ENCODE measurements at regions not wholly inside any gene's neighbourhood (a gene's known extent, or its start where the extent isn't known, plus 50 kb on each side); places are given as distances from the start of the nearest gene placed in this dataset.
"Not testable (repeated sequence)": the region's sequence is repeated elsewhere in the genome, so short reads cannot be mapped to it uniquely, and the experiment has no call there.

DNA sequence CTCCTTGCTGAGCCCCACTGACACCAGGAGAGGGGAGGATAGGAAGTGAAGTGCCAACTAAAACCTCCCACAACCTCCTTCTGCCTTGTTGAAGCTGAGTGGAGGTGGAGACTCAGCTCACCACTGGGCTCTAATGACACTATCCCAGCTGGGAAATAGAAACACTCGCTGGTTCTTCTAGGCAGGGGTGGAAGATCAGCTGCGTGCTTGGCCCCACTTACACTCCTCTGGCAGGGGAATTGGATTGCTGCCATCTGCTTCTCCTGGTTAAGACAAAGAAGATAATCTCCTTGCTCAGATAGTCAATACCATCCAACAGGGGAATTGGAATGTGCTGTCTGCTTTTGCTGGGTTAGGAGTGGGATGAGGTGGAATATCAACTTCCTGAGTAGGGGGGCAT, 392.5 kb downstream of the ZNF674 start:
- DNase-seq = no peak

DNA sequence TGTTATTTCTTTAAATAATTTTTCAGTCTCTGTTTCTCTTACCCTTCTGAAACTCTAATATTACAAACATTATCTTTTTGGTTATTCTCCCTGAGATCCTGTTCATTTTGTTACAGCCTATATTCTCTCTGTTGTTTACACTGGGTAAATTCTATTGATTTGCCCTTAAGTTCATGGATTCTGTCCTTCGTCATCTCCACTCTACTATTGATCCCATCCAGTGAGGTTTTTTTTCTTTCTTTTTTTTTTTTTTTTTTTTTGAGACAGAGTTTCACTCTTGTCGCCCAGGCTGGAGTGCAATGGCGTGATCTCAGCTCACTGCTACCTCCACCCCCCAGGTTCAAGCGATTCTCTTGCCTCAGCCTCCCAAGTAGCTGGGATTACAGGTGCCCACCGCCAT, 393.9 kb downstream of the ZNF674 start:
- not testable (repeated sequence) for DNase-seq

DNA sequence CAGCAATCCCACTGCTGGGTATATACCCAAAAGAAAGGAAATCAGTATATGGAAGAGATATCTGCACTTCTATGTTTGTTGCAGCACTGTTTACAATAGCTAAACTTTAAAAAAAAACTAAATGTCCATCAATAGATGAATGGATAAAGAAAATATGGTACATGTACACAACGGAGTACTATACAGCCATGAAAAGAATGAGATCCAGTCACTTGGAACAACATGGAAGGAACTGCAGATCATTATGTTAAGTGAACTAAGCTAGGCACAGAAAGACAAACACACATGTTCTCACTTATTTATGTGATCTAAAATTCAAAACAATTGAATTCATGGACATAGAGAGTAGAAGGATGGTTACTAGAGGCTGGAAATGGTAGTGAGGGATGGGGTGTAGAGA, 400.7 kb downstream of the ZNF674 start:
- DNase-seq = no peak

DNA sequence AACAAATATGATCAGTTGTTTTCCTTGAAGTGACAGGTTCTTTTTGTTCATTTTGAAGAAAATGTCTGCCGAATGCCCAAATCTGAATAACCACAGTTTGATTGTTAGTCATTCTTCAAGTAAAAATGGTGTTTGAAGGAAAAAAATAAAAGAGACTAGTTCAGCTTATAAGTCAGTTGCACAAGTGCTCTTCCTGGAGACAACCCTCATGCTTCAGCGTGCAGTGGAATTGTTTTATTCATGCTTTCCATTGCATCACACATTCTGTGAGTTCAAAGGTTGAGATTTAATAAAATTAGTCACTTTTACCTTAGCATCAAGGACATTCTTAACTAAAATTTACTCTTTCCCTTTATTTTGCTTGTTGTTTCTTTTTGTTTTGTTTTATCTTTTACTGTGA, 404.9 kb downstream of the ZNF674 start:
- no peak for DNase-seq

DNA sequence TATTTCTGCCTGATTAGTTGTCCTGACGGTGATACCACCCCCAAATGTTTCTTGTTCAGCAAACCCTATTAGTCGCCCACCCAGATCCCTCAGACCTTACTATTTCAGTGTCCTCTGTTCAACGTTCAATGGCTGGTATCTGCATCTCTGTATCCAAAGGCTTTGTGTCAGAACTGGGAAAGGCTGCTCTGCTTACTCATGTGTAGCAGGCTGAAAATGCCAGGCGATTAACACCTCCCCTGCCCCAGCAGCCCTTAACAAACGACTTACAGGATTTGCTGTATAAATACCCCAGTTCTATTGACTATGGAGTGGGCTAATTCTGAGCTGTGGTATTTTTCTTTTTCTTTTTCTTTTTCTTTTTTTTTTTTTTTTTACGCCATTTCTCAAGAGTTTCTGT, 415.0 kb downstream of the ZNF674 start:
- DNase-seq = no peak

DNA sequence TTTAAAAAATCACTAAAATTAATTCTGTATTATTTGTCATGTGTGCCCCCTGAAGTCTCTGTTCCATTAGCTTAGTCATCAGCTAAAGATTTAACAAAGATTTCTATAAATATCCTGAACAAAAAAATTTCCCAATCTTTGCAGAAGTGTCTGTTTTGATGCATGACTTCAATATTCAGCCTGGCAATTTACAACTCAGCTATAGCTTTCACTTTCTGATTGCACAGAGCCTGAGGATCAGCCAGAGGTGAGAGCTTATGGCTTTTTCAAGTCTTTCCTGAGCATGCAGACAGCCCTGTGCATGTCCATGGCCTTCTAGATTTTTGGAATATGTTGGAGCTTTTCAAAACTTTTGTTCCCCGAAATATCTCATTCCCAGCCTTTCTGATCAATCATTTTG, 420.1 kb downstream of the ZNF674 start:
- peak; percentile 20 for DNase-seq

DNA sequence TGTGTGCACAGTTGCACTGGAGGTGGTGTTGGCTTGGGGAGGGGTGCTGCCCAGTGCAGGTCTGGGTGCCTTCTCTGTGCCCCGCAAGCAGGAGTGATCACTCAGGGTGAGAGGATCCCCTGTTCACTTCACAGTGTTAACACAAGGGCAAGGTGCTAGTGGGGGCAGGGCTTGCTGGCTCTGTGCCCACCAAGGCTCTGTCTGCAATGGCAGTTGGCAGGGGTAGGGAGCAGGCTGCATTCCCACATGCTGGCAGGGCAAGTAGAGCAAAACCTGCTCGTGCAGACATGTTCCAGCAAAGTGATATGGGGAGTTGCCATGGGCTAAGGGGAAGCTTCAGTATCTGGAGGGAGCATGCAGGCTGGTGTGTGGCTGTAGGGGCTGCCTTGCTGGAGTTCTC, 428.0 kb downstream of the ZNF674 start:
- no peak for DNase-seq

DNA sequence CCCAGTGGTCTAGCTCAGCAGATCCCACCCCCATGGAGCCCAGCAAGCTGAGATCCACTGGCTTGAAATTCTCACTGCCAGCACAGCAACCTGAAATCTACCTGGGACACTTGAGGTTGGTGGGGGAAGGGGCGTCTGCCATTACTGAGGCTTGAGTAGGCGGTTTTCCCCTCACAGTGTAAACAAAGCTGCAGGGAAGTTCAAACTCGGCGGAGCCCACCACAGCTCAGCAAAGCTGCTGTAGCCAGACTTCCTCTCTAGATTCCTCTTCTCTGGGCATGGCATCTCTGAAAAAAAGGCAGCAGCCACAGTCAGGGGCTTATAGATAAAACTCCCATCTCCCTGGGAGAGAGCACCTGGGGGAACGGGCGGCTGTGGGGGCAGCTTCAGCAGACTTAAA, 457.9 kb downstream of the ZNF674 start:
- DNase-seq = peak; percentile 1

DNA sequence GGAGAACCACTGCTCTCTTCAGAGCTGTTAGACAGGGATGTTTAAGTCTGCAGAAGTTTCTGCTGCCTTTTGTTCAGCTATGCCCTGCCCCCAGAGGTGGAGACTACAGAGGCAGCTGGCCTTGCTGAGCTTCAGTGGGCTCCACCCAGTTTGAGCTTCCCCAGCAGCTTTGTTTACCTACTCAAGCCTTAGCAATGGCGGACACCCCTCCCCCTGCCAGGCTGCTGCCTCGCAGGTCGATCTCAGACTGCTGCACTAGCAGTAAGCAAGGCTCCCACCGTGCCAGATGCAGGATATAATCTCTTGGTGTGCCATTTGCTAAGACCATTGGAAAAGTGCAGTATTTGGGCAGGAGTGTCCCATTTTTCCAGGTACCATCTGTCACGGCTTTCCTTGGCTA, 465.1 kb downstream of the ZNF674 start:
- not testable (repeated sequence) for DNase-seq

DNA sequence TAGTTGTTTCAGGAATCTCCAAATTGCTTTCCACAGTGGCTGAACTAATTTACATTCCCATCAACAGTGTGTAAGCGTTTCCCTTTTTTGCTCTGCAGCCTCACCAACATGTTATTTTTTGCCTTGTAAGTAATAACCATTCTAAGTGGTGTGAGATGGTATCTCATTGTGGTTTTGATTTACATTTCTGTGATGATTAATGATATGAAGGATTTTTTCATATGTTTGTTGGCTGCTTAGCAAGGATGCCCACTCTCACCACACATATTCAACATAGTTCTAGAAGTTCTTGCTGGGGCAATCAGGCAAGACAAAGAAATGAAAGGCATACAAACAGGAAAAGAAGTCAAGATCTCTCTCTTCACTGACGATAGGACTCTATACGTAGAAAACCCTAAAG, 472.4 kb downstream of the ZNF674 start:
- DNase-seq = peak; percentile 16

DNA sequence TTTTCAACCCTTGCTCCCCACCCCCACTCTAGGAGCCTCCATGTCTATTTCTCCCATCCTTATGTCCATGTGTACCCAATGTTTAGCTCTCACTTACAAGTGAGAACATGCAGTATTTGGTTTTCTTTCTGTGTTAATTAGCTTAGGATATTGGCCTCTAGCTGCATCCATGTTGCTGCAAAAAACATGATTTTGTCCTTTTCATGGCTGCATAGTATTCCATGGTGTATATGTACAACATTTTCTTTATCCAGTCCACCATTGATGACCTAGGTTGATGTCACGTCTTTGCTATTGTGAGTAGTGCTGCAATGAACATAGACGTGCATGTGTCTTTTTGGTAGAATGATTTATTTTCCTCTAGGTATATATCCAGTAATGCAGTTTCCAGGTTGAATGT, 472.8 kb downstream of the ZNF674 start:
- DNase-seq = no peak

DNA sequence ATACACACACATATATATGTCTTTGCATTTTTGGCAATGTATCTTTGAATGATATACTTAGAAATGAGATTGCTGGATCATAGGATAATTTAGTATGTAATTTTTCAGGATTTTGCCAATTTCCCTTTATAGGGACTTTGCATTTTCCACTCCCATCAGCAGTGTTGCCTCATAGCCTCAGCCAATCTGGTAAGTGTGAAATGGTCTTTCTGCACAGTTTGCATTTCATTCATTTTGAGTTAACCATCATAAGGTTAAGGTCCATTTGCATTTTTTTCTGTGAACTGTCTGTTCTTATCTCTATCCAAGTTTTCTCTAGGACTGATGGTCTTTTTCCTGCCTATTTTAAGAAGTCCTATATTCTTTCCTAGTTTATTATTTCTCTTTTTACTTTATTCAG, 474.8 kb downstream of the ZNF674 start:
- DNase-seq = no peak

DNA sequence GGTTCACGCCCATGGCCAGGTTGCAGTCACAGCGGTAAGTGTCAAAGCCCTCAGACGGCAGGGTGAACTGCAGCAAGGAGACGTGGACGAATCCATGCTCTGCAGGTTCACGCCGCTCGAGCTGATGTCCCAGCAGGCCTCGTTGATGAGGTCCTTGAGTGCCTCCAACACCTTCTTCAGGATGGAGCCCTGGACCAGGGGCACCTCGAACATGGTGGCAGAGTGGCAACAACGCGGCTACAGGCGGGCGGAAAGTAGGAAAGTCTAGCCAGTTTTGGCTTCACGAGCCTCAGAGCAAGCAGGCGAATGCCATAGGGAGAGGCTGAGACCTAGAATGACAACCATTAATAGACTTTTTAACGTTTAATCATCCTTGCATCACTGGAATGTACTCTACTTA, 485.9 kb downstream of the ZNF674 start:
- DNase-seq = no peak

DNA sequence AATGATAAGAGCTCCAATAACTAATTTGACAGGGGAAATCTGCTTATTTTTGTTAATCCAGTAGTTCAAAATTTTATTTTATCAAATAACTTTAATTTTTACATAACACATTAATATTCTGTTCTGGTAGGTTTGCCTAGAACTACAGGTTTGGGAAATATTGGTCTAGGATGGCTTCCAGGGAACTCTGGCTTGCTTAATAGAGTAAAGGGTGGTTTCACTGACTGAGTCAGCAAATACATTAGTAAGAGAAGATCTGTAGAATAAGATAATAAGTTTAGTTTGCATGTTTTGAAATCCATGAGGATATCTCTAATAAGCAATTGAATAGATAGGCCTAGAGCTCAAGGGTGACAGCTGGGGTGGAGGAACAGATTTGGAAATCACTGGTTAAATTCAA, 500.7 kb downstream of the ZNF674 start:
- DNase-seq = no peak

DNA sequence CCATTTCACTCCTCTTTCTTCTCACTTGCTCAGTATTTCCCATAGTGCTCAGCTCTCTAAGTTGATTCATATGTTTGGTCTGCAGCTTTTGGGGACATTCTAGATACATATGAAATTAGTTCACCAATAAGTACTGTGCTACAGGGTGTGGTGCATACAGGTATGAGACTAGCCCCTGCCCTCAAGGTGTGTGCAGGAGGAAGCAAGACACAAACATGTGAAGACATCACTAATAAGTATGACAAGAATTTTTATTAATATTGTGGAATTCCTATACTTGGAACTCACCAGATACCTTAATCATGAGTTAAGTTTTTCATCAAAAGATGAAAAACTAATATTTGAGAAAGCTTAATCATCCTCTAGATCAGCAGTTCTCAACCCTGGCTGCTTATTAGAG, 505.2 kb downstream of the ZNF674 start:
- no peak for DNase-seq

DNA sequence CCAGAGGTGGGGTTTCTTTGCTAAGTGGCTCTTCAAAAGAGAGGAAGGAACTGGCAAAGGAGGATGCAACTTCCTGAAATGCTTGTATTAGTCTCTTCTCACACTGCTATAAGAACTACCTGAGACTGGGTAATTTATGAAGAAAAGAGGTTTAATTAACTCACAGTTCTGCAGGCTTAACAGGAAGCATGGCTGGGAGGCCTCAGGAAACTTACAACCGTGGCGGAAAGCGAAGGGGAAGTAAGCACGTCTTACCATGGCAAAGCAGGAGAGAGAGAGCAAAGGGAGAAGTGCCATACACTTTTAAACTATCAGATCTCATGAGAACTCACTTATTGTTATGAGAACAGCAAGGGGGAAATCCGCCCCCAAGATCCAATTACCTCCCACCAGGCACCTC, 505.7 kb downstream of the ZNF674 start:
- peak; percentile 3 for DNase-seq

DNA sequence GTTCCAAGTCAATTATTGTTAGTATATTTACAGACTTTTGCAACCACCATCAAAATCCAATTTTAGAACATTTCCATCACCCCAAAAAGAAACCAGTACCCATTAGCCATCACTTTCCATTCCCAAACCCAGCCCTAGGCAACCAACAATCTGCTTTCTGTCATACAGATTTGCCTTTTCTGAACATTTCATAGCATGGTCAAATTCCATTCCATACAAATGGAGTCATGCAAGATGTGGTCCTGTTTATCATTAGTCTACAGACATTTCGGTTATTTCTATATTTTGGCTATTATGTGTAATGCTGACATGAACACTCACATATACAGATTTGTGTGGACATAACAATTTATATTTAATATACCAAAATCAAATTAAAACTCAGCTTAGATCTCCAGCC, 508.7 kb downstream of the ZNF674 start:
- no peak for DNase-seq

DNA sequence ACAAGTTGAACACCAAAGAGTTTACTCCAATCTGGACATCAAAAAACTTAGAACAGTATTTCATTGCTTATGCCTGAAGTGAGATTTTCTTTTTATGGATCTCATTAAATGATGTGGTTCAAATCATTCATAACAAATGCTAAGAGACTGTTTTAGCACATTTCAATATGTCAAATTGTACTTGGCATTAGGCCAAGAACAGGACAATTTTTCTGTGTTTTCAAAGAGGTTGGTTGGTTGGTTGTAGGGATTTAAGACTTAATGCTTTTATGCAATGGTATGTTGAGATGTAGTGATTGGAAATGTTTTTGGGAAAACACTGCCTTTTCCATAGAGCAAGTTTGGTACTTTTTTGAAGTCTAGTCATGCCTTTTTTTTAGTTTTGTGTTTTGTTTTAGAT, 510.4 kb downstream of the ZNF674 start:
- no peak for DNase-seq

DNA sequence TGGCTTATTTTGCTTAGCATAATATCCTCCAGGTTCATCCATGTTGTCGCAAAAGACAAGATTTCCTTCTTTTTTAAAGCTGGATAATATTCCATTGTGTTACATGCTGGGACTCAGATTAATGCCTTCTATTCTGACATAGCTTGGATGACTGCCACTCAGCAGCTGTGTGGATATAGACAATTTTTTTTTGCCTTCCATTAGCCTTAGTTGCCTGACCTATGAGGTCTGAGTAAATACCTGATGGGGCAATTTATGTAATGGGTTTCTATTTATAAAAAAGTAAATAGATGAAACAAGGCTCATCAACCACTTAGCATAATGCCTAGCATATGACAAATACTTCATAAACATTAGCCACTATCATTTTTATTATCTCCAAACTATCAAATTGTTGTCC, 515.4 kb downstream of the ZNF674 start:
- no peak for DNase-seq

DNA sequence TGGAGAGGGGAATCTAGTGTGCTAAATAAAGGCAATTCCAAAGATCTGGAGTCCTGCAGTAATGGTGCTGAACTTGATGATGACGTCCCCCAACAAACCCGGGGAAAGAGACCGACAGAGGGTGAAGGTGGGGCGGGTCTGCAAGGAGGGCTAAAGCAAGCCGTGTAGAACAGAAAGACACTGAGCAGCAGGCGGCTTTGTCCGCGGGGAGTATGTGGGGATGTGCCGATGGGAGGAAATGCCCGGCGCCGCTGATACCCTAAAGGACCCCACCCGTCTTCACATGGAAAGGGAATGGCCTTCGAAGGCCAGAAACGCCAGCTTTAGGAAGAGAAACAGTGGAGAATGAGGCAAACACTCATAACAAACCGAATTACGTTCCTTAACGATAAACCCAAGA, 528.9 kb downstream of the ZNF674 start:
- DNase-seq = no peak

DNA sequence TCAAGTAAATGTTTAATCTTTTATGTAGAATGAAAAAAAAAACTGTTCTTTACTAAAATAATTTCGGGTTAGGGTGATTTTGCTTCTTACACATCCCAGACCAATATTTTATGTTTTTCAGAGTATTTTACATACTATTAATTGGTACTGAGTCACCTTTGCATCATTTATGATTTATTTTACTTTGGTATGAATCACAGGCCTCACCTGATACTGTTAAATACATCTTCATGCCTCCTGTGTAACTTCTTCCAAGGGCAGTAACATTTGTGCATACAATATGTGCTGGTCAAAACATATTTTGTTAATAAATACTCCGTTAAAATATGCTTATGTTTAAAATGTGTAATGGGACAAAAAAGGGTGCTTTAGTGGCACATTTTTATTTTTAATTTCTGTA, 529.6 kb downstream of the ZNF674 start:
- no peak for DNase-seq

DNA sequence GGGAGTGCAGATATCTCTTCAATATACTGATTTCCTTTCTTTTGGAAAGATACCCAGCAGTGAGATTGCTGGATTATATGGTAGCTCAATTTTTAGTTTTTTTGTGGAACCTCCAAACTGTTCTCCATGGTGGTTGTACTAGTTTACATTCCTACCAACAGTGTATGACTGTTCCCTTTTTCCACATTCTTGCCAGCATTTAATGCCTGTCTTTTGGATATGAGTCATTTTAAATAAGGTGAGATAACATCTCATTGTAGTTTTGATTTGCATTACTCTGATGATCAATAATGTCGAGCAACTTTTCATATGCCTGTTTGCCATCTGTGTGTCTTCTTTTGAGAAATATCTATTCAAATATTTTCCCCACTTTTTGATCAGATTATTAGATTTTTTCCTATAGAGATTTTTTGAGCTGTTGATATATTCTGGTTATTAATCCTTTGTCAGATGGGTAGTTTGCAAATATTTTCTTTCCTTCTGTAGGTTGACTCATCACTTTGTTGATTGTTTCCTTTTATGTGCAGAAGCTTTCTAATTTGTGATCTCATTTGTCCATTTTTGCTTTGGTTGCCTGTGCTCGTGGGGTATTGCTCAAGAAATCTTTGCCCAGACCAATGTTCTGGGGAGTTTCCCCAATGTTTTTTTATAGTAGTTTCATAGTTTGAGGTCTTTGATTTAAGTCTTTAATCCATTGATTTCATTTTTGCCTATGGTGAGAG, 552.7 kb downstream of the ZNF674 start:
- DNase-seq = no peak

DNA sequence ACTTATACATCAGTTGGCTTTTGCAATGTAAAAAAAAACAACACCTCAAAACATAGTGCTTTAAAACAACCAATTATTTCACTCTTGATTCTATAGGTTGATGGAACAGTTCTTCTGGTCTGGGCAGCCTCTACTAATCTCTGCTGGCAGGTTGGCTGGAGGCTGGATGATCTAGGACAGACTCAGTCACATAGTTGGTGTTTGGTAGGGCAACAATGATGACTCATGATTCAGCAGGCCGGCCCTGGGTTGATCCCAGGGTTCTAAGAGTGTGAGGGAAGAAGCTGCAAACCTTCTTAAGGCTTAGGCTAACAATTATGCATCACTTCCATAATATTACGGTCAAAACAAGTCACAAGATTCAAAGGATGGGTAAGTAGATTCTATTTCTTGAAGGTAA, 558.2 kb downstream of the ZNF674 start:
- DNase-seq = no peak

DNA sequence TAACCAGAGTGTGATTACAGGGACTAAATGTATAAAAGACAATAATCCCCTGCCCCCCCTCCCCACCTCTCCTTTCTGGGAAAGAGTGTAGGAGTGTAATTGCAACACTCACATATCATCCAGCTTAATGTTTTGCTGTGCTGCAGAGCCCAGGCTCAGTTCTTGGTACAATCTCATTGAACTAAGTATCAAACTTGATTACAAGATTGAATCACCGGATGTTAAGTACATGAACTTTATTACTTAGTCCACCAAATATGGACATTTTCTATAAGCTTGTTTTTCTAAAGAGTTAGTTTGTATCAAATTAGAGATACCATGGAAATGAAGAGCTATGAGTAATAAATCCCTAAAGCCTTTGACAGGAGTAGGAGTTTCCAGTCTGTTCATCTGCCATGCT, 559.1 kb downstream of the ZNF674 start:
- no peak for DNase-seq

DNA sequence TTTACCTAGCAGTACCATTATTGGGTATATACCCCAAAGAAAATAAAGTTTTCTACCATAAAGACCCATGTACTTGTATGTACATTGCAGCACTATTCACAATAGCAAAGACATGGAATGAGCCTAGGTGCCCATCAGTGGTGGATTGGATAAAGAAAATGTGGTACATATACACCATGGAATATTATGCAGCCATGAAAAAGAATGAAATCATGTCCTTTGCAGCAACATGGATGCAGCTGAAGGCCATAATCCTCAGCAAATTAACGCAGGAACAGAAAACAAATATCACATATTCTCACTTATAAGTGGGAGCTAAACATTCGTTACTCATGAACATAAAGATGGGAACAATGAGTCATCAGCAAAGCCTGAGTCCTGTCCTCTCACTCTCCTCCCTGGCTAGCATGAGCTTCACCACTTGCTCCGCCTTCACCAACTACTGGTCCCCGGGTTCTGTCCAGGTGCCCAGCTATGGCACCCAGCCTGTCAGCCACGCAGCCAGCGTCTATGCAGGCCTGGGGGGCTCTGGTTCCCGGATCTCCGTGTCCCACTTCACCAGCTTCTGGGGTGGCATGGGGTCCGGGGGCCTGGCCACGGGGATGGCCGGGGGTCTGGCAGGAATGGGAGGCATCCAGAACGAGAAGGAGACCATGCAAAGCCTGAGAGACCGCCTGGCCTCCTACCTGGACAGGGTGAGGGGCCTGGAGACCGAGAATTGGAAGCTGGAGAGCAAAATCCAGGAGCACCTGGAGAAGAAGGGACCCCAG, 562.1 kb downstream of the ZNF674 start:
- not testable (repeated sequence) for DNase-seq

Data from hematopoietic multipotent progenitor cell treated with erythropoietin and hydrocortisone succinate and interleukin-3 and kit ligand, for 4 days (in vitro differentiated cells).